ENCODE measurements at regions not wholly inside any gene's neighbourhood (a gene's known extent, or its start where the extent isn't known, plus 50 kb on each side); places are given as distances from the start of the nearest gene placed in this dataset.

DNA sequence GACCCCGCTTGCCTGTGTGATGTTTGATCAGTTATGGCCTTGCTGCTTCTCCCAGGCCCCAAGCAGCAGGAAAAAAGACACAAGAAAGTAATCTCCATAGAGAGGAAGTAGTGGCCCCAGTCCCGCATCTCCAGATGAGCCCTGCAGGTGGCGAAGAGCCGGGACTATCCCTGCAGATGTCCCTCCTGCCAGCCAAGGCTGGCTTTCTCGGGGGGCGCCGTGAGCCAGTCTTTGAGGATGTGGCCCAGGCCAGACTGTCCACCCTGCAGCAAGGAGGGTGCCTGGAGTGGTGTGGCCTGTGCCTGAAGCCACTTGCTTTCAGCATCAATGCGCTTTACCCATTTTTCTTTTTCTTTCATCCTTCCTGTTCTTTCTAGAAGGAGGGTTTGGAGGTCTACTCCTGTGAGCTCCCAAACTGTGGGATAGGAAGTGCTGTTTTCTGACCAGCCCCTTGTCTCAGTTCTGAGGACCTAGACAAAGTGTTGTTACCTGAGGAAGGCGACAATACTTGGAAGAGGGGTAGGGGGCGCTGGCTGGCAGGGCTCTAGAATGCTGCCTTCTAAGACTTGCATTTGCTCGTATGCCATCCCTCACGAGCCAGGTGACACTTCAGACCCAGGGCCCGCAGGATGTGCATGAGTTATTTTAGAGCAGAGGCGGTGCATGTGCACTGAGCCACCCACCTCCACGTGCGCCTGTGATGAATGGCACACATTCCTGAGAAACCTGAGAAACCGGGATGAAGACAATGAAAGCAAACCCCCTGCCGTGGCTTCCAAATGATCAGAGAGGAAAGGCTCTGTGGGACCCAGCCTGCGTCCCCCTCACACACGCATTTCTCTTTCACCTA is 255.8 kb downstream of the FBXO15 start:
- intact Hi-C loops (cut with DNase I; ENCODE audit: low total_unique reads): no loop called here

DNA sequence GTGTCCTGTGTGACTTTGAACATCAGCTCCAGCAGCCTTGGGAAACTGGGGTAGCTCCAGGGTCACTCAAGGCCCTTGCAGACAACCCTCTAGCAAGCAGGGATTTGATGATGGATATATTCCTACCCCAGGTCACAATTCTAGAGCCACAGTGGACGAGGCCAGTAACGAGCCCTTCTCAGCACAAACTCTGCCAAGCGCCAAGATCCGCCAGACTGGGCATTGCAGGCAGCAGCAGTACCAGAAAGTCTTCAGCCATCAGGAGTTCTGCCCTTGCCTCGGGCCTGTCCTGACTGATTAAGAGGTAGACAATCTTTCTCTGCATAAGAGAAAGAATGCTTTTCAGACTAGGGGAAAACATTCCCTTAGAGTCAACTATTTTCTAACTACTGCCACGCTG is 259.1 kb downstream of the FBXO15 start:
- Histone ChIP-seq H3K27me3 (no peaks in the 10 kb centered on the region), H3K27ac (no peak overlapping the region), H3K4me3 (no peak overlapping the region), H3K36me3 (no peaks in the 10 kb centered on the region), H3K4me1 (no peaks in the 10 kb centered on the region), H3K9me3 (no peaks in the 10 kb centered on the region)
- TF ChIP-seq, protein P1, sequence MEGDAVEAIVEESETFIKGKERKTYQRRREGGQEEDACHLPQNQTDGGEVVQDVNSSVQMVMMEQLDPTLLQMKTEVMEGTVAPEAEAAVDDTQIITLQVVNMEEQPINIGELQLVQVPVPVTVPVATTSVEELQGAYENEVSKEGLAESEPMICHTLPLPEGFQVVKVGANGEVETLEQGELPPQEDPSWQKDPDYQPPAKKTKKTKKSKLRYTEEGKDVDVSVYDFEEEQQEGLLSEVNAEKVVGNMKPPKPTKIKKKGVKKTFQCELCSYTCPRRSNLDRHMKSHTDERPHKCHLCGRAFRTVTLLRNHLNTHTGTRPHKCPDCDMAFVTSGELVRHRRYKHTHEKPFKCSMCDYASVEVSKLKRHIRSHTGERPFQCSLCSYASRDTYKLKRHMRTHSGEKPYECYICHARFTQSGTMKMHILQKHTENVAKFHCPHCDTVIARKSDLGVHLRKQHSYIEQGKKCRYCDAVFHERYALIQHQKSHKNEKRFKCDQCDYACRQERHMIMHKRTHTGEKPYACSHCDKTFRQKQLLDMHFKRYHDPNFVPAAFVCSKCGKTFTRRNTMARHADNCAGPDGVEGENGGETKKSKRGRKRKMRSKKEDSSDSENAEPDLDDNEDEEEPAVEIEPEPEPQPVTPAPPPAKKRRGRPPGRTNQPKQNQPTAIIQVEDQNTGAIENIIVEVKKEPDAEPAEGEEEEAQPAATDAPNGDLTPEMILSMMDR (IDR thresholded peaks at IDR 0.05): no peak
- no peak for TF ChIP-seq POLR2A (IDR thresholded peaks at IDR 0.05)
- intact Hi-C loops (cut with DNase I; ENCODE audit: low total_unique reads): no loop called here
- DNase-seq: no peak

More for the DNA sequence above, 255.8 kb downstream of the FBXO15 start:
- H3K4me1 ChIP-seq: no peaks in the 10 kb centered on the region
- TF ChIP-seq, protein P1 (IDR thresholded peaks at IDR 0.05): no peak
- no peak for TF ChIP-seq POLR2A (IDR thresholded peaks at IDR 0.05)
- DNase-seq: no peak
- H3K27me3 ChIP-seq: no peaks in the 10 kb centered on the region
- no peaks in the 10 kb centered on the region for H3K36me3 ChIP-seq
- H3K9me3 ChIP-seq: no peaks in the 10 kb centered on the region
- H3K4me3 ChIP-seq: no peak overlapping the region
- no peak overlapping the region for H3K27ac ChIP-seq

DNA sequence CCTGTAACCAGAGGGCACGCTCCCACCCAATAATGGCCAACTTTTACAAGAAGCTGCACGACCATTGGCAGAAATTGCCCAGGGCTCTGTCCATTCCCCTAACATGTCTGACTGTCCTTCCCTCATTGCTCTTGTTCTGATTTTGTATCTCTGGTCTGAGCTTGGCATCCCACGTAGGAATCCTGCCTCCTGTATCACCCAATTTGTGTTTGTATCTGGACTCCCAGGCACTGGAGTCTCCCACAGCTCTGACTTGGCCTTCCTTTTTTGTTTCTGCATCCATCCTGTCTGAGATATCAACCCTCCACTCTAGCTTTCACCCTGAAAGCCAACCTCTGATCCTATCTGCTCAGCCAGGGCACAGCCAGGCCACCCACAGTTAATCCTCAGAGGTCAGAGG is 259.8 kb downstream of the FBXO15 start:
- TF ChIP-seq, protein P1 (IDR thresholded peaks at IDR 0.05): no peak
- no peak for TF ChIP-seq POLR2A (IDR thresholded peaks at IDR 0.05)
- DNase-seq: no peak
- no peaks in the 10 kb centered on the region for H3K27me3 ChIP-seq
- H3K4me1 ChIP-seq: no peaks in the 10 kb centered on the region
- intact Hi-C loops (cut with DNase I; ENCODE audit: low total_unique reads): no loop called here
- H3K36me3 ChIP-seq: no peaks in the 10 kb centered on the region
- no peak overlapping the region for H3K4me3 ChIP-seq
- no peaks in the 10 kb centered on the region for H3K9me3 ChIP-seq
- H3K27ac ChIP-seq: no peak overlapping the region

DNA sequence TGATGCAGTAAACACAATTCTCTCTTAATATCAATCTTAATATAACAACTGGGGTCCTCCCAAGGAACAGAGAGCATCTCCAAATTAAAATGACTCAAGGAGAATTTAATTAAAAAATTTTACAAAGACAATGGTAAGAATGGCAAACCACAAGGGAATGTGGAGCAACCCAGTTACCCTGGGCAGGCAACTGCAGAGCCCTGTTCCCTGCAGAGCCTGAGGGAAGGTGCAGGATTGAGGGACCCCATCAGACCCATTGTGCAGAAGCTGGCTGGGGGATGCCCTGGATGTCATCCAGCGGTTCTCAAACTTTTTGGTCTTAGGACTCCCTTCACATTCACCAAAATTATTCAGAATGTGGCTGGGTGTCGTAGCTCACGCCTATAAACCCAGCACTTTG is 262.8 kb downstream of the FBXO15 start:
- no peak overlapping the region for H3K27ac ChIP-seq
- H3K9me3 ChIP-seq: no peaks in the 10 kb centered on the region
- no peak for TF ChIP-seq POLR2A (IDR thresholded peaks at IDR 0.05)
- TF ChIP-seq, protein P1 (IDR thresholded peaks at IDR 0.05): no peak
- intact Hi-C loops (cut with DNase I; ENCODE audit: low total_unique reads): no loop called here
- no peak for DNase-seq
- H3K4me1 ChIP-seq: no peaks in the 10 kb centered on the region
- H3K36me3 ChIP-seq: no peaks in the 10 kb centered on the region
- H3K27me3 ChIP-seq: no peaks in the 10 kb centered on the region
- no peak overlapping the region for H3K4me3 ChIP-seq

DNA sequence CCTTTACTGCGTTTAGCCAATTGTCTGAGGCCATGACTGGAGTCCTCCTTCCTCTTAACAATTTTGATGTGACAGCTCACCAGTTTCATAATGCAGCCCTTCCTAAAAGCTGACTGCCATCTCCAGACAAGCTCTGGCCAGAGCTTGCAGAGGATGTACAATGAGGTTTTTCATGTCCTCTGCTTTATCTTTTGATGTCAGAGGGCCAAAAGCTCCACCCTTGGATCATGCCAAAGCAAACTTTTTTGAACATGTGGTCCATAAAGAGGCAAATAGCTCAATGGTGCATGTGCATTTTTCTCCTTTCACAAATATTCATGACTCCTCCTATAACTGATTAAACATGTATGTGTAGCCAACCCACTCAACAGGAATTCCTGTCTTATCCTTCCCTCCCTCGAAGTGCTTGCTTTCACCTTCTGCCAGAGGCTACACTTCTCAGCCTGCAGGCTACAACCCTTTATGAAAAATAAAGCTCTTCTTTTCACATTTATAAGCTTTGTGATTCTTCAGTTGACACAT is 266.2 kb downstream of the FBXO15 start:
- TF ChIP-seq, protein P1 (IDR thresholded peaks at IDR 0.05): no peak
- Histone ChIP-seq H3K27me3 (no peaks in the 10 kb centered on the region), H3K36me3 (no peaks in the 10 kb centered on the region), H3K9me3 (no peaks in the 10 kb centered on the region), H3K4me1 (no peaks in the 10 kb centered on the region), H3K4me3 (no peak overlapping the region), H3K27ac (no peak overlapping the region)
- DNase-seq: no peak
- intact Hi-C loops (cut with DNase I; ENCODE audit: low total_unique reads): no loop called here
